Liver (tissue), 8 donors: ENCODE measurements at regions not wholly inside any gene's neighbourhood (a gene's known extent, or its start where the extent isn't known, plus 50 kb on each side); places are given as distances from the start of the nearest gene placed in this dataset.

ENCODE experiments used
- DNase-seq: peaks from one replicate; pipeline ENCODE4 v3.0.0-alpha.2; 2017; ENCODE audit warnings: low spot score
- H3K27ac ChIP-seq, 2 donors: one replicate each; pipeline ENCODE4 v1.7.0; 2013; ENCODE audit warnings: inconsistent platforms in 2 of 2, low read length in 2 of 2, control low read depth in 1 of 2, low read depth in 1 of 2, mild to moderate bottlenecking in 1 of 2
- H3K27me3 ChIP-seq, 4 donors: one replicate each; pipeline versions ENCODE4 v1.6.1 to v1.7.0; 2013; ENCODE audit warnings: low read length in 3 of 4, inconsistent platforms in 1 of 4, mild to moderate bottlenecking in 1 of 4, moderate library complexity in 1 of 4; ENCODE audit not compliant: control insufficient read depth in 4 of 4, insufficient read depth in 4 of 4
- H3K36me3 ChIP-seq, 4 donors: one replicate each; pipeline versions ENCODE4 v1.6.1 to v1.7.0; 2013; ENCODE audit warnings: low read length in 3 of 4, mild to moderate bottlenecking in 3 of 4, low read depth in 1 of 4, moderate library complexity in 1 of 4; ENCODE audit not compliant: control insufficient read depth in 4 of 4, insufficient read depth in 3 of 4
- H3K4me1 ChIP-seq, 4 donors: one replicate each; pipeline versions ENCODE4 v1.6.1 to v1.7.0; 2013; ENCODE audit warnings: low read length in 3 of 4, mild to moderate bottlenecking in 3 of 4, moderate library complexity in 1 of 4; ENCODE audit not compliant: control insufficient read depth in 4 of 4, insufficient read depth in 4 of 4
- H3K4me3 ChIP-seq, 3 donors: one replicate each; pipeline versions ENCODE4 v1.6.1 to v1.7.0; 2013; ENCODE audit warnings: low read length in 3 of 3, control low read depth in 1 of 3, low read depth in 1 of 3, mild to moderate bottlenecking in 1 of 3
- H3K9ac ChIP-seq, 2 donors: one replicate each; pipeline ENCODE4 v1.7.0; 2013; ENCODE audit warnings: low read length in 2 of 2, mild to moderate bottlenecking in 2 of 2, moderate library complexity in 2 of 2, control low read depth in 1 of 2, low read depth in 1 of 2
- H3K9me3 ChIP-seq, 4 donors: one replicate each; pipeline versions ENCODE4 v1.6.1 to v1.7.0; 2013; ENCODE audit warnings: low read length in 3 of 4; ENCODE audit not compliant: control insufficient read depth in 4 of 4
- CTCF ChIP-seq: fragments of 150-350 bp; IDR thresholded peaks from 2 replicates; pipeline ENCODE4 v1.5.1; 2017; ENCODE audit warnings: improper control_type of control experiment, low read depth, low read length; ENCODE audit not compliant: missing input control
- EGR1 ChIP-seq, 2 donors: IDR thresholded peaks; 2 replicates each; pipeline ENCODE4 v1.6.1; 2016 to 2018; ENCODE audit warnings: antibody characterized with exemption in 2 of 2, low read depth in 2 of 2
- FOXA1 ChIP-seq: IDR thresholded peaks from 2 replicates; pipeline ENCODE4 v1.6.1; 2016; ENCODE audit warnings: antibody characterized with exemption
- JUND ChIP-seq, 2 donors: IDR thresholded peaks; 2 replicates each; pipeline ENCODE4 v1.6.1; 2016; ENCODE audit warnings: antibody characterized with exemption in 2 of 2
- MAX ChIP-seq: IDR thresholded peaks from 2 replicates; pipeline ENCODE4 v1.6.1; 2016; ENCODE audit warnings: antibody characterized with exemption
- RAD21 ChIP-seq, 2 donors: IDR thresholded peaks; 2 replicates each; pipeline ENCODE4 v1.6.1; 2016; ENCODE audit warnings: antibody characterized with exemption in 2 of 2, mild to moderate bottlenecking in 2 of 2
- RXRA ChIP-seq, 2 donors: IDR thresholded peaks; 2 replicates each; pipeline ENCODE4 v1.6.1; 2017 to 2018; ENCODE audit warnings: antibody characterized with exemption in 2 of 2, mild to moderate bottlenecking in 1 of 2
- SP1 ChIP-seq: IDR thresholded peaks from 2 replicates; pipeline ENCODE4 v1.6.1; 2018; ENCODE audit warnings: antibody characterized with exemption, mild to moderate bottlenecking
- TAF1 ChIP-seq: conservative IDR thresholded peaks from 2 replicates; pipeline ENCODE4 v1.6.1; 2016; ENCODE audit warnings: antibody characterized with exemption, mild to moderate bottlenecking
- YY1 ChIP-seq: IDR thresholded peaks from 2 replicates; pipeline ENCODE4 v1.6.1; 2016; ENCODE audit warnings: antibody characterized with exemption, mild to moderate bottlenecking
- ZBTB33 ChIP-seq: IDR thresholded peaks from 2 replicates; pipeline ENCODE4 v1.6.1; 2016; ENCODE audit warnings: antibody characterized with exemption
- whole genome bisulfite sequencing: extraction: QIAGEN DNeasy Blood & Tissue Kit; methylation state at CpG from one replicate; pipeline ENCODE4 v1.1.7; 2013; 5-methylcytosine and 5-hydroxymethylcytosine counted together
- TF ChIP-seq, protein P1 (sequence below): IDR thresholded peaks from 2 replicates; pipeline ENCODE4 v1.6.1; 2016; ENCODE audit warnings: antibody characterized with exemption, mild to moderate bottlenecking
- donor health status: healthy.
- donor health status: healthy.
- donor health status: healthy.
- donor health status: healthy.
- donor health status: healthy.

- no peak overlapping the region for H3K27ac ChIP-seq
- TF ChIP-seq RAD21 (IDR thresholded peaks at IDR 0.05) (no peak), FOXA1 (no peak), ZBTB33 (no peak), MAX (no peak), CTCF (no peak), YY1 (no peak), JUND (IDR thresholded peaks at IDR 0.05) (no peak), TAF1 (no peak), RXRA (IDR thresholded peaks at IDR 0.05) (no peak)
- TF ChIP-seq, protein P1, sequence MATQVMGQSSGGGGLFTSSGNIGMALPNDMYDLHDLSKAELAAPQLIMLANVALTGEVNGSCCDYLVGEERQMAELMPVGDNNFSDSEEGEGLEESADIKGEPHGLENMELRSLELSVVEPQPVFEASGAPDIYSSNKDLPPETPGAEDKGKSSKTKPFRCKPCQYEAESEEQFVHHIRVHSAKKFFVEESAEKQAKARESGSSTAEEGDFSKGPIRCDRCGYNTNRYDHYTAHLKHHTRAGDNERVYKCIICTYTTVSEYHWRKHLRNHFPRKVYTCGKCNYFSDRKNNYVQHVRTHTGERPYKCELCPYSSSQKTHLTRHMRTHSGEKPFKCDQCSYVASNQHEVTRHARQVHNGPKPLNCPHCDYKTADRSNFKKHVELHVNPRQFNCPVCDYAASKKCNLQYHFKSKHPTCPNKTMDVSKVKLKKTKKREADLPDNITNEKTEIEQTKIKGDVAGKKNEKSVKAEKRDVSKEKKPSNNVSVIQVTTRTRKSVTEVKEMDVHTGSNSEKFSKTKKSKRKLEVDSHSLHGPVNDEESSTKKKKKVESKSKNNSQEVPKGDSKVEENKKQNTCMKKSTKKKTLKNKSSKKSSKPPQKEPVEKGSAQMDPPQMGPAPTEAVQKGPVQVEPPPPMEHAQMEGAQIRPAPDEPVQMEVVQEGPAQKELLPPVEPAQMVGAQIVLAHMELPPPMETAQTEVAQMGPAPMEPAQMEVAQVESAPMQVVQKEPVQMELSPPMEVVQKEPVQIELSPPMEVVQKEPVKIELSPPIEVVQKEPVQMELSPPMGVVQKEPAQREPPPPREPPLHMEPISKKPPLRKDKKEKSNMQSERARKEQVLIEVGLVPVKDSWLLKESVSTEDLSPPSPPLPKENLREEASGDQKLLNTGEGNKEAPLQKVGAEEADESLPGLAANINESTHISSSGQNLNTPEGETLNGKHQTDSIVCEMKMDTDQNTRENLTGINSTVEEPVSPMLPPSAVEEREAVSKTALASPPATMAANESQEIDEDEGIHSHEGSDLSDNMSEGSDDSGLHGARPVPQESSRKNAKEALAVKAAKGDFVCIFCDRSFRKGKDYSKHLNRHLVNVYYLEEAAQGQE: no peak
- H3K27me3 ChIP-seq: no peaks in the 10 kb centered on the region
- H3K4me1 ChIP-seq: no peaks in the 10 kb centered on the region
- H3K9me3 ChIP-seq: no peaks in the 10 kb centered on the region
- no peak overlapping the region for H3K4me3 ChIP-seq
- no peaks in the 10 kb centered on the region for H3K36me3 ChIP-seq
- no peak for DNase-seq
- no peak overlapping the region for H3K9ac ChIP-seq
These were observed 245.0 kb upstream of the IRX5 start for GRCh38 chr16:54685682-54686081.

DNA sequence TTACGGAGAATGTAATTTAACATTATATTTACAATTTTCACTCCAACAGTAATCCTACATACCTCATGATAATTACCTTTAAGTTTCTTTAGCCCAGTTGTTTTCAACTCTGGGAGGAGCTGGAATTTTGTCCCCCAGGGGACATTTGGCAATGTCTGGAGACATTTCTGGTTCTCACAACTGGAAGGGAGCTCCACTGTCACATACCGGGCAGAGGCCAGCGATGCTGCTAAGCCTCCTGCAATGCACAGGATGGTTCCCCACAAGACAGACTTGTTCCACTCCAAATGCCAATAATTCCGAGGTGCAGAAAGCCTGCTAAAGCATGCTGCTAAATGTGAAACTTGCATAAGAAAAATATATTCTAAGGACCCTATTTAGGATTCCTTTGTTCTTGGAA lies 251.1 kb upstream of the IRX5 start:
- Histone ChIP-seq H3K9me3 (peaks cover 0 to 5% (median 0%) of the 10 kb centered on the region in 4 donors), H3K4me3 (no peak overlapping the region), H3K4me1 (no peaks in the 10 kb centered on the region), H3K9ac (no peak overlapping the region), H3K27me3 (no peaks in the 10 kb centered on the region), H3K27ac (no peak overlapping the region), H3K36me3 (no peaks in the 10 kb centered on the region)
- TF ChIP-seq, protein P1: no peak
- TF ChIP-seq YY1: no peak
- no peak for TF ChIP-seq FOXA1
- no peak for TF ChIP-seq EGR1 (IDR thresholded peaks at IDR 0.05; ENCODE audit: low read depth in 2 of 2)
- no peak for TF ChIP-seq SP1
- 89% methylated on average over 4 of the region's 4 CpGs for WGBS
- no peak for DNase-seq
